Activated CD4-positive, alpha-beta T cell treated with anti-CD3 and anti-CD28 coated beads for 48 hours (primary cell): ENCODE measurements at regions not wholly inside any gene's neighbourhood (a gene's known extent, or its start where the extent isn't known, plus 50 kb on each side); places are given as distances from the start of the nearest gene placed in this dataset.

ENCODE experiments used
- DNase-seq: peaks from one replicate; pipeline ENCODE4 v3.0.0-alpha.2; 2020

GRCh38 chr14:106823552-106823951 lies 1297.2 kb downstream of the TMEM121 start:
- no peak for DNase-seq

- DNase-seq, result no peak
Observed at GRCh38 chr14:106826833-106827369, 1300.5 kb downstream of the TMEM121 start.

- DNase-seq, result peak; percentile 91
Observed at GRCh38 chr14:106831322-106831720, 1304.9 kb downstream of the TMEM121 start.

GRCh38 chr14:106837870-106838269 lies 1311.5 kb downstream of the TMEM121 start:
- no peak for DNase-seq

GRCh38 chr14:106838991-106839769 lies 1312.8 kb downstream of the TMEM121 start:
- no peak for DNase-seq

- no peak for DNase-seq
Observed at GRCh38 chr14:106840258-106840657, 1313.9 kb downstream of the TMEM121 start.

GRCh38 chr14:106840991-106841390 lies 1314.6 kb downstream of the TMEM121 start:
- no peak for DNase-seq

- no peak for DNase-seq
Observed at GRCh38 chr14:106841701-106842100, 1315.3 kb downstream of the TMEM121 start.

GRCh38 chr14:106842687-106843086 lies 1316.3 kb downstream of the TMEM121 start:
- no peak for DNase-seq

GRCh38 chr14:106843386-106843785 lies 1317.0 kb downstream of the TMEM121 start:
- DNase-seq, result no peak

GRCh38 chr14:106843951-106844483 lies 1317.6 kb downstream of the TMEM121 start:
- DNase-seq, result peak; percentile 39

GRCh38 chr14:106844608-106845285 lies 1318.4 kb downstream of the TMEM121 start:
- peak; percentile 65 for DNase-seq

GRCh38 chr14:106845286-106846087 lies 1319.1 kb downstream of the TMEM121 start:
- DNase-seq, result peak; percentile 74

- DNase-seq, result no peak
Observed at GRCh38 chr14:106846218-106846617, 1319.8 kb downstream of the TMEM121 start.

- peak; percentile 15 for DNase-seq
Observed at GRCh38 chr14:106848330-106849121, 1322.1 kb downstream of the TMEM121 start.

- DNase-seq, result no peak
Observed at GRCh38 chr14:106850913-106851825, 1324.8 kb downstream of the TMEM121 start.

GRCh38 chr14:106872611-106873446 lies 1346.4 kb downstream of the TMEM121 start:
- DNase-seq, result peak; percentile 94

GRCh38 chr14:106874350-106874749 lies 1348.0 kb downstream of the TMEM121 start:
- DNase-seq, result no peak

- DNase-seq, result peak; percentile 71
Observed at GRCh38 chr14:106875503-106875902, 1349.1 kb downstream of the TMEM121 start.

GRCh38 chr14:106876711-106877110 lies 1350.3 kb downstream of the TMEM121 start:
- no peak for DNase-seq
